ENCODE measurements at regions not wholly inside any gene's neighbourhood (a gene's known extent, or its start where the extent isn't known, plus 50 kb on each side); places are given as distances from the start of the nearest gene placed in this dataset.
A peak's percentile ranks its signal among the peaks of the same experiment; 100 is the strongest.
"Not testable (repeated sequence)": the region's sequence is repeated elsewhere in the genome, so short reads cannot be mapped to it uniquely, and the experiment has no call there.

- DNase-seq (ENCODE audit: low read depth), result no peak
- TF ChIP-seq CTCF (conservative IDR thresholded peaks at IDR 0.05; ENCODE audit: low read depth, low read length), result peak; percentile 47
- H3K4me3 ChIP-seq (ENCODE audit: low read depth, low read length), result no peak overlapping the region
These were observed 221.3 kb upstream of the FTMT start for GRCh38 chr5:121630402-121630801.

- no peak for TF ChIP-seq CTCF (conservative IDR thresholded peaks at IDR 0.05; ENCODE audit: low read depth, low read length)
- DNase-seq (ENCODE audit: low read depth), result no peak
These were observed 216.7 kb upstream of the FTMT start for GRCh38 chr5:121634946-121635345.

GRCh38 chr5:121638126-121638525, 213.6 kb upstream of the FTMT start:
- H3K4me3 ChIP-seq (ENCODE audit: low read depth, low read length), result no peak overlapping the region
- DNase-seq (ENCODE audit: low read depth), result no peak
- TF ChIP-seq CTCF (conservative IDR thresholded peaks at IDR 0.05; ENCODE audit: low read depth, low read length), result no peak

More at GRCh38 chr5:121634946-121635345, 216.7 kb upstream of the FTMT start:
- H3K4me3 ChIP-seq (ENCODE audit: low read depth, low read length), result no peak overlapping the region

- no peak overlapping the region for H3K4me3 ChIP-seq (ENCODE audit: low read depth, low read length)
- DNase-seq (ENCODE audit: low read depth), result no peak
- TF ChIP-seq CTCF (conservative IDR thresholded peaks at IDR 0.05; ENCODE audit: low read depth, low read length), result no peak
These were observed 211.4 kb upstream of the FTMT start for GRCh38 chr5:121640298-121640697.

- H3K4me3 ChIP-seq (ENCODE audit: low read depth, low read length), result no peak overlapping the region
- DNase-seq (ENCODE audit: low read depth), result no peak
- TF ChIP-seq CTCF (conservative IDR thresholded peaks at IDR 0.05; ENCODE audit: low read depth, low read length), result no peak
These were observed 193.5 kb upstream of the FTMT start for GRCh38 chr5:121658221-121658620.

- no peak for DNase-seq (ENCODE audit: low read depth)
- no peak overlapping the region for H3K4me3 ChIP-seq (ENCODE audit: low read depth, low read length)
- TF ChIP-seq CTCF (conservative IDR thresholded peaks at IDR 0.05; ENCODE audit: low read depth, low read length), result no peak
These were observed 191.5 kb upstream of the FTMT start for GRCh38 chr5:121660142-121660541.

GRCh38 chr5:121665542-121665941, 186.1 kb upstream of the FTMT start:
- not testable (repeated sequence) for DNase-seq (ENCODE audit: low read depth); H3K4me3 ChIP-seq (ENCODE audit: low read depth, low read length)

GRCh38 chr5:121667292-121667691, 184.4 kb upstream of the FTMT start:
- TF ChIP-seq CTCF (conservative IDR thresholded peaks at IDR 0.05; ENCODE audit: low read depth, low read length), result no peak
- H3K4me3 ChIP-seq (ENCODE audit: low read depth, low read length), result no peak overlapping the region
- DNase-seq (ENCODE audit: low read depth), result no peak
